ENCODE measurements at regions not wholly inside any gene's neighbourhood (a gene's known extent, or its start where the extent isn't known, plus 50 kb on each side); places are given as distances from the start of the nearest gene placed in this dataset.
"Not testable (repeated sequence)": the region's sequence is repeated elsewhere in the genome, so short reads cannot be mapped to it uniquely, and the experiment has no call there.

DNA sequence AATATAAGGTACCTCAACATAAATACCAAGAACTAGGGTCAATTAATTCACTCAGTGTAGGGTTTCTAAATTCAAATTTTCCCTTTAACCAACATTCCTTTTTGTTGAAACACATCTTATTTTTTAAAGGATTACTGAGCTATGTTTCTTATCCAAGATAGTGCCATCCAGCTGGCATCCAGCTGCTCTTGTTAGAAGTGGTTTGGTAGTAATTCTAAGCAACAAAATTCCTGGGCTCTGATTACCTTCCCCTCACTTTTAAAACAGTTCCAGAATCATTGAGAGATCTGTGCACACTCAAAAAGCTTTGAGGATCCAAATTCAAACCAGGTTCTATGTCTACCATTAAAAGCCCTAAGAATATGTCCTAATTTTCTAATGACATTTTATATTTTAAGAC, 583.7 kb downstream of the TRIML1 start:
- no peak for DNase-seq

DNA sequence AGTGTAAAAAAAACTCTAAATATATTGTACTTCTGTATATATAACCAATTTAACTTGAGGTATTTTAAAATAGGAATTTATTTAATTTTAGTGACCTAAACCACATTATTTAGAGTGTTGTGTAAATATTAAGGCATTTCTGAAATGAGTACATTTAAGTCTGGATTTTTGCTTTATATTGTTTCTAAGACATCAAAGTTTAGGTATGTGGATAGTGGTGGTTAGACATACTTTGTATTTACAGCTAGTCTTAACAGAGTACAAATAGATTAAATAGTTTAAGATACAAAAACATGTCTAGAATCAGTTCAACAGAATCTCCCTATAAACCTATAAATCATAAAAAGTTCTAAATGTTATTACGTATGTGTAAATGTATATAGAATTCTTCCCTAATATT, 588.5 kb downstream of the TRIML1 start:
- no peak for DNase-seq

DNA sequence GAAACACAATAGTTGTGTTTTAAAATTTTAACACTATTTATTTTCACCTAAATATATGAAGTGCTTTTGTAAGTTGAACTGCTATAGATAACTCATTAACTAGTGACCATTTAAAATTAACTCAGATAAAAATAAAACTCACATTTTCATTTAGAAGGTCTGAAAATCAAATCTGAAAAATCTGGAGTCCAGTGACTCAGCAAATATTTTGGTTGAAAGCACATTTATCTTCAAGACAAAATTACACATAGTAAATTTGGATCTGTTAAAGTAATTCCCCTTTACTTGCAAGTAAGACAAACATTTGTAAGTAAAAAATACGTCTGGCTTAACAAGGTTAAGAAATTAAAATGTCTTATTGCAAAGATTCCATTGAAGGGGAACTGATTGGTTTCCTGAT, 589.1 kb downstream of the TRIML1 start:
- DNase-seq = no peak

DNA sequence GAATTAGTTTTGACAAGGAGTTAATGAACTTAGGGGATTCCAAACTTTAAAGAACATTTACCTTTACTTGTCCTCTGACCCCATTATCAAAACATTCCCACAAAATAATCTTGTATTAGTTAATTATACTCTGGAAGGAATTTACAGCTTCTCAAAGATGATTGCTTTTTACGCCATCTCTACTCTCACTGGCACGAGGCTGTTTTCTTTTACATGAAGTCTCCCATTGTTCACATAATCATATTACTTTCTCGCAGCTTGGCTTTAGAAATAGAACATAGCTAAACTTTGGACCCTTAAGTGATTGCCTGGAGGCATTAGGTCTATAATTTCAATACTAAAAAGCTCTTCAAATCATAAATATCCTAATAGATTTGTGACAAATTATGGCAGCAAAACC, 592.9 kb downstream of the TRIML1 start:
- DNase-seq = no peak

DNA sequence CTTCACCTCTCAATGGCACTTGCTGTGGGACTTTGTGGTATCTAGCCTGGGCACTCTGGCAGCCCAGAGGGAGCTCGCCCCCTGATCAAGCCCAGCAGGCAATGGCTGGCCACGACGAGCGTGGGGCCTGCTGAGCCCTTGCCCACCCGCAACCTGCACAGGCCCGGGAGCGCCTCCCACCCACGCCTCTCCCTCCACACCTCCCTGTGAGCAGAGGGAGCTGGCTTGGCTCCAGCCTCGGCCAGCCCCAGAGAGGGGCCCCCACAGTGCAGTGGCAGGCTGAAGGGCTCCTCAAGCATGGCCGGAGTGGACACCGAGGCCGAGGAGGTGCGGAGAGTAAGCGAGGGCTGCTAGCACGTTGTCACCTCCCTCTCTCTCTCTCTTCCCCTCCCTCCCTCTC, 595.8 kb downstream of the TRIML1 start:
- DNase-seq = no peak

DNA sequence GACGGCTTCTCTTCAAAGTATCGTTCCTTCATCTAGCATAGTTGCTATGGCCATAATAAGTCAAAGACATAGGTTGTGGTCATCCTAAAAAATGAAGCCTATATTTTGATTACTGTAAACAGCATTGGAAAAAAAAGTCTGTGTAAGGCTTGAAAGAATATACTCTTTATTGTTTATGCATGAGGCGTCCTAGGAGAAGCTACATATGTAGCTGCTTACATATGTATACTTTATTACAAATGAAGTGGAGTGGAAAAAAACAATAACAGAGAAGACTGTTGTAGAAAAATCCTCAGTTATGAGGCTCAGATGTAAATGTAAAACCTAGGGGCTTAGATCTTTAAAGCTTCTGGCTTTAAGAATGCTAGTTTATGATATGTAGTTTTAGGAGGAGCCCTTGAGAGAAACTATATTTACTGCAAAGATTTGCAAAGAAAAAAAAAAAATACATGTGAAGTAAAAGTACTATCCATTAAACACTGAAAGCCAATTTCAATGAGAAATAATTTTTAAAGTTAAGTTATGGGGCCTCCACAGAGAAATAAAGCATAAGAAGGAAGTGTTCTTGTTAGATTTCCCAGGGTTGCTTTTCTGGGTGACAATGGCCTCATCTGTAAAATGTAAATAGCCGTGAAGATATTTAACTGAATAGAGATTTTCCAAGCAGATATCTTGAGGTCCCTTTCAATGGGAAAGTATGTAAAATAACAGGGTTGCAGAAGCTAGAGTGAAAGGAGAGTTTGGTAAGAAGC, 598.2 kb downstream of the TRIML1 start:
- no peak for DNase-seq

DNA sequence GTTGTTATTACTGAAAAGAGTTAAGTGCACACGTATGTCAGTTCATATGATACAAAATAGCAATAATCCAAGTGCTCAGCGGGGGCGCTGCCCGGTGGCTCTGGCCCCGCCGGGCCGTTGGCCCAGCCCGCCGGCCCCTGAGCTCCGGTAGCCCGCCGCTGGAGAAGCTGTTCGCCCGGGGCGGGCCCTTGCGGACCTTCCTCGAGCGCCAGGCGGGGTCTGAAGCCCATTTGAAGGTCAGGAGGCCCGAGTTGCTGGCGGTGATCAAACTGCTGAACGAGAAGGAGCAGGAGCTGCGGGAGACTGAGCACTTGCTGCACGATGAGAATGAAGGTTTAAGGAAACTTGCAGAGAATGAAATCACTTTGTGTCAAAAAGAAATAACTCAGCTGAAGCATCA, 599.0 kb downstream of the TRIML1 start:
- DNase-seq = peak in 1 of 56 donors; percentile 2

DNA sequence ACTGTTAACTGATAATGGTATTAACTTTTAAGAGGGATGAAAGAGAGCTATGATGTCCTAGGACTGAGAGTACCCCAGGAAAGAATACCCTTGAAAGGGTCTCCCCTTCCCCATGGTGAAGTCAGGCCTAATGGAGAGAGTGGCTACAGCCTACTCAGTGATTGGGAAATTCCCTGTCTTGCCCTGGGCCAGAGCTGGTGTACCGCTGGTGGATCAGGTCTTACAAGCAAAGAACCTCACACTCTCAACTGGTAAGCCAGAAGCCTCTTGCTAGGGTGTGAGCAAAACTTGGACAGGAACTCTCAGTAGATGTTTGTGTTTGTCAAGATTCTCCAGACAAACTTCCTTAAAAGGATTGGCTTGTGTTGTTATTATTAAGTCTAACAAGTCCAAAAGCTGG, 600.9 kb downstream of the TRIML1 start:
- not testable (repeated sequence) for DNase-seq

DNA sequence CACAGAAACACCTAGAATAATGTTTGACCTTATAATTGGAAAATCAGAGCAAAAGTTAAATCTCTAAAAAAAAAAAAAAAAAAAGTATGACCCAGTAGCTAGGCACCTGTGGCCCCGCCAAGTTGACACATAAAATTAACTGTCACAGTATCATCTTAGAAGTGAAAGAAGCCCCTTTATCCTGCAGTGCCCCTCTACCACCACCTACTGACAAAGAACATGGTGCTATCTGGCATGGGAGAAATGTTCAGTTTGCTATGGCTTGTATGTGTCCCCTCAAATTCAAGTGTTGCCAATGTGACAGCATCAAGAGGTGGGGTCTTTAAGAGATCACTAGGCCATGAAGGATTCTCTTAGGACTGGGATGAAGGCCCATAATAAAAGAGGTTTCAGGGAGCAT, 601.5 kb downstream of the TRIML1 start:
- not testable (repeated sequence) for DNase-seq

DNA sequence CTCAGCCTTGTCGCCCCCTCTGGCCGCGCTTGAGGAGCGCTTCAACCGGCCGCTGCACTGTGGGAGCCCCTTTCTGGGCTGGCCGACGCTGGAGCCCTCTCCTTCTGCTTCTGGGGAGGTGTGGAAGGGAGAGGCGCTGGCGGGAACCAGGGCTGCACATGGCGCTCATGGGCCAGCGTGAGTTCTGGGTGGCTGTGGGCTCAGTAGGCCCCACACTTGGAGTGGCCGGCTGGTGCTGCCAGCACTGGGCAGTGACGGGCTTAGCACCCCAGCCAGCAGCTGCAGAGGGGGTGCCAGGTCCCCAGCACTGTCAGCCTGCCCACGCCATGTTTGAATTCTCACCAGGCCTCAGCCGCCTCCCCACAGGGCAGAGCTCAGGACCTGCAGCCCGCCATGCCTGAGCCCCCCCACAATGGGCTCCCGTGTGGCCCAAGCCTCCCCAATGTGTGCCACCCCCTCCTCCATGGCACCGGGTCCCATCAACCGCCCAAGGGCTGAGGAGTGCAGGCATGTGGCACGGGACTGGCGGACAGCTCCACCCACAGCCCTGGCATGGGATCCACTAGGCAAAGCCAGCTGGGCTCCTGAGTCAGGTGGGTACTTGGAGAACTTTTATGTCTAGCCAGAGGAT, 615.2 kb downstream of the TRIML1 start:
- DNase-seq = no peak

DNA sequence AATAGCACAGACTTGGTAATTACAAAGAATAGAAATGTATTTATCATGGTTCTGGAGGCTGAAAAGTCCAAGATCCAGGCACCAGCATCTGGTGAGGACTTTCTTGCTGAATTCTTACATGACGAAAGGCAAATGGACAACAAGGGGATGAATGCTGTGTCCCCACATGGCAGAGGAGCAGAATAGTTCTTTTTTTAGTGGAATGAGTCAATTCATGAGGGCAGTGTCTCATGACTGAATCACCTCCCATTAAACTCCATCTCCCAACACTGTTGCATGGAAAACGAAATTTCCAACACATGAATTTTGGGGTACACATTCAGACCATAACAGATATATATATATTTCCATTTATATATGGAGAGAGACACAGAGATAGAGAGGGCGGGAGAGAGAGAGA, 628.3 kb downstream of the TRIML1 start:
- DNase-seq = no peak

DNA sequence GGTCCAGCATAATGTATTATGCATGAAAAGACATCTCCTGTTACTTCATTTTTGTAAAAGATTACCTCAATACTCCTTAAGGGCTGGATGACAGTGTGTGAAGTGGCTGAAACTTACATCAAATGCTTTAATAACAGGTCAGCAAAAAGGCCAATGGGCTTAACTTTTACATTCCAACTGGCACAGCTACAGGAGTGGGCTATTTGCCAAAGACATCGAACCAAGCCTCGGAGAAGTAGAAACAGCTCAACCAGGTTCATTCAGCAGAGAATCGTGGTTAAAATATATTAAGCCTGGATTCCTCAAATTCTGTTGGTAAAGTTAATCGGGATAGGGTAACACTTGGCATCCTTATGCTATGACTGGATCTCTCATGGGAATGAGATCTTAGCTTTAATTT, 639.7 kb downstream of the TRIML1 start:
- no peak for DNase-seq

DNA sequence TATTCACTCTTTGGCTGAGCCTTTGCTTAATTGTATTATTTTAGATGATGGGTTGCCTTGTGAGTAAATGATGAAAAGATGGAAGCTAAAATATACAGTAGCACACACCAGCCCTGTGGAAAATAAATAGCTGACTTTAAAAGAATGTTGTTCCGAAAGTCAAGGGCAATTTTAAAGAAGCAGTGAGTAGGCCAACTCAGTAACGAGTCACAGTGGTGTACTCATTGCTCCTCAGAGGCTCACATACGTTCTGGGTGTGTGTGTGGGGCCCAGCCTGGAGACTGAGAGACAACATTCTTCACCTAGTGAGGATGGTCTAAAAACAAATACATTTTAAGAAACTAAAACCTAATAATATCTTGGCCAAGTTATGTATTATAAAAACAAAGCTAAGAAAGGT, 640.3 kb downstream of the TRIML1 start:
- no peak for DNase-seq

DNA sequence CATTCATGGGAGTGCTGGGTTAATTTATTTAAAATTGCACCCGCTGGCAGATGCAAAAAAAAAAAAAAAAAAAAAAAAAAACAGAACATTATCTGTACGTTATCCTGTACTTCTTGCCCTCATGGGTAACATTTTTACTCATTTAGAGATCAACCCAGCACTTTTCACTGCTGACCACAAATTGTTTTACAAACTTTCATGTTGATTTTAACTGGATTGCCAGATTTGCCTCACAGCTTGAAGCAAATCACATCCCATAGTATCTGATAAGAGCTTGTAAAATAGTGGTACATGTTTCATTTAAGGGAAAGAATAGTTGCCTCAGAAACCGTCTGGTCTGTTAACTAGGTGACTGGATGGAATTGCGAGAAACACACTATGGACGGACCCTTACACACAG, 640.8 kb downstream of the TRIML1 start:
- DNase-seq = no peak

DNA sequence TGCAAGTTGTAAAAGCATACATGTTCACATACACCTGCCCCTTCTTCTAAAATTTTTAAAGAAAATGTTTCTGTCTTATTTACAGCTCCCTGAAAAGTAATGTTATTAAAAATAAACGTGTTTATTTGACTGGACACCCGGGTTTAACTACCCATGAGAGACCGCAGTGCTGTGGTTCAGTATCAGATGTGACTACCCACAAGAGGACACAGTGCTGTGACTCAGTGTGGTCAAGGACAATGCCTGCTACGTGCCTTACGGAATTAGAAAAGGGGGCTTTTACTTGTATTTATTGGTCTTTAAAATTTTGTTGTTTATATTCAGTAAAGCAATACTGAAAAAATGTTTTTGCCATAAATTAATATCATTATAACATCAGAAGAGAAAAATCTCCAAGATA, 641.4 kb downstream of the TRIML1 start:
- no peak for DNase-seq

DNA sequence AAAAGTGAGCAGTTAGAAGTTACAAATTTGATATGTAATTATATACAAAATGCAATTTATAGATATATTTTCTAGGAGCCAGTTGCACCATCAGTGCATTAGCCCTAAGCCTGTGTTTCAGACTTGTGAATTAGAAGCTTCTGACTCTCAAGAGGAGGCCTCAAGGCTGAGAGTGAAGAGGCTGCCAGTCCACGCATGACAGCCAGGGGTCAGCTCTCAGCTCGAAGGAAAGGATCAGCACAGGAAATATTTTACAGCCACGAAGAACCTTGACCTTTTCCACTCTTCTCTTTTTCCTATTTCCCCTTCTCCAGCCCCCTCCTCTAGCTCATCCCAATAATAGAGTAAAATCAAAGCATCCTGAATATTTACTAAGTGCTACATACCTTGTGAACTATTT, 642.4 kb downstream of the TRIML1 start:
- peak in 1 of 56 donors; percentile 1 for DNase-seq

DNA sequence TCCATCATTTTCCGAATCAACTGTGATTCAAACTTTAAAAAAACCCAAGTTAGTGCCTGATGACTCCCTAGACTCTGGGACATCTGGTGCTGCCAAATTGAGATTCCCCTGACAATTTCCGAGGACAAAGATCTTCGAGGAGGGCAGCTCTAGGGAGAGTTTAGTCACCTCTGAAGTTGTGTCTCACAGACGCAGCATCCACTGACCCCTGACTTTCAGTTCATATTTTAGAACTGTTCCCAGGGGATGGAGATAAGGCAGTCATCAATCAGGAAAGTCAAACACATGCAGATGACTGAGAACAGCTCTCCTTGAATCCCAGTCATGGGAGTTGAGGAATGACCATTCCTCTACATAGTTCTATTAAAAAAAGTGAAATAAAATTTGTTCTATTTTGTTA, 643.9 kb downstream of the TRIML1 start:
- DNase-seq = no peak

DNA sequence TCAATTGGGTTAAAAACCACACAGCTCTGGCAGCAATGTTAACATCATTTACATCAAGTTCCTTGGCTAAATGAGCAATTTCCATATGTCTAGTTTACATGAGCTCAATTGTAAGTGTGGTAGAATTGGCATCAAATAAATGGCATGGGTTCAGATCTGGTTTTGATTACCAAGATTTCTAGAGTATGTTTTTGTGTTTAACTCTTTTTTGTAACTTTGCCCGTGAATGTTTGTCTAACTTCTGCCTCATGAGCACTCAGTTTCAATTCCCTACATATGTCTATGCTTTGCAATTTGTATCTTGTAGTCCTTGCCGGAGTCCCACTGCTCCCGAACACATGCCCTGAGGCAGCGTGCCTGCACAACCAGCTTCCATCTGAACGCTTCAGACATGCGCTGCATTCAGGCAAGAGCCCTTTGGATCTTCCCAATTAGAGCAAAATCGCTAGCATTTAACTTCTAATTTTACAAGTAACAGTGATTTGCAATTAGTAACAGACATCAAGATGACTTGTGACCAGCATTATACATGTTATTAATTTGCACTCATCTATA, 644.4 kb downstream of the TRIML1 start:
- peak in 1 of 56 donors; percentile 0 for DNase-seq

DNA sequence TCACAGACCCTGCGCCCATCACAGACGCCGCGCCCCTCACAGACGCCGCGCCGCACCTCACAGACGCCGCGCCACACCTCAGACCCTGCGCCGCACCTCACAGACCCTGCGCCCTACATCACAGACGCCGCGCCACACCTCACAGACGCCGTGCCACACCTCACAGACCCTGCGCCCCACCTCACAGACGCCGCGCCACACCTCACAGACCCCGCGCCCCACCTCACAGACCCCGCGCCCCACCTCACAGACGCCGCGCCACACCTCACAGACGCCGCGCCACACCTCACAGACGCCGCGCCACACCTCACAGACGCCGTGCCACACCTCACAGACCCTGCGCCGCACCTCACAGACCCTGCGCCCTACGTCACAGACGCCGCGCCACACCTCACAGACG, 657.4 kb downstream of the TRIML1 start:
- DNase-seq = not testable (repeated sequence)

DNA sequence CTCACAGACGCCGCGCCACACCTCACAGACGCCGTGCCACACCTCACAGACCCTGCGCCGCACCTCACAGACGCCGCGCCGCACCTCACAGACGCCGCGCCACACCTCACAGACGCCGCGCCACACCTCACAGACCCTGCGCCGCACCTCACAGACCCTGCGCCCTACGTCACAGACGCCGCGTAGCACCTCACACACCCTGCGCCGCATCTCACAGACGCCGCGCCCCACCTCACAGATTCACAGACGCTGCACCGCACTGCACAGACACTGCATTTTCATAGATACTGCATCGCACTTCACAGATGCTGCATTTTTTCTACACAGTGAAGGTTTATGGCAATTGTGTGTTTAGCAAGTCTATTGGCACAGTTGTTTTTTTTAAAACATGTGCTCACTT, 657.8 kb downstream of the TRIML1 start:
- not testable (repeated sequence) for DNase-seq

DNA sequence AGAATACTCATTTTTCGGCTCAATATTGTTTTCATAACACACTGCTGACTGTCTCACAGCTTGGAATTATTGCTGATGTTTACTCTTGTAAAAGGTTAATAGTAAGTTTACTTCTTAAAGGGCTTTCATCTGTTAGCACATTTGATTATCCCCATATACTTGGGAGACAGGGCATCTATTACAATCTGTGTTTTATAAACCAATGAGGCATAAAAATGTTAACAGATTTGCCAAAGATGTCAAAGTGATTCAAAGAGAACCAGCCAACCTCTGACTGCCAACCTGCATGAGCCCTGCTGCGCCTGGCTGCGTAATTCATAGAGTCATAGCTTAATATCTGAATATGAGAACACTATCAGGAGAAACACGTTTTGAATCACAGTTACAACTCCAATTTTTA, 665.6 kb downstream of the TRIML1 start:
- DNase-seq = no peak

DNA sequence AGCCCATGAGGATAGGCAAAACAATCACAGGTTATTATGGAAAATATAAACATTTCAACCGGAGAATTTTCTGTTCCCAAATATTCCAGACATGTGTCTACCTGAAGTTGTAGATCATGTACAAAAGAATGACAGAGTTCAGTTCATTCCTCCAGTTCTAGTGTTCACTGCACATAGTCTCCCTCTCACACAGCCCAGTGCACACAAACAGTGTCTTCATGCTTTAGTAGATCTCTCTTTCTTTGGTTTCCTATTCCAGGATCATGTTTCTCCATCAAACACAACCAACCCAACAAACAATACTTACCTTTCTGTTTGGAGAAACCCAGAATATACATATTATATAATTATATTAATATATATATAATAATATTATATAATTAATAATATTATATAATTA, 671.9 kb downstream of the TRIML1 start:
- no peak for DNase-seq

DNA sequence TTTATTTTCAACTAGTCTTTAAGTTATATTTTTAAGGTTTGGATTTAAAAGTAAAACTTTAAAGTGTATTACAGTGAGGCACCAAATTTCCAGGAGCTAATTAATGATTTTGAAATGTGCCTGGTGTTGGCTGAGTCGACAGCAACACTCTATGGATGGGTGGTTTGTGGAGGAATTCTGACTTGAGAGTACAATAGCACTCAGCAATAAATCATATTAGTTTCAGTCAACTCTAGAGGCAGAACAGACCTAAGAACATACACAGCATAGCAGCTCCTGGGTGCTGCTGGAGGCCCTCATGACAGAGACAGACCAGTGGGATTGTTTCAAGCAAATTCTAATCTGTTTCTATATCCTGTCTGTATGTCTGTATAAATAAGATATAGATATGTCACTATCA, 673.4 kb downstream of the TRIML1 start:
- no peak for DNase-seq
